K562 (cell line): ENCODE measurements at regions not wholly inside any gene's neighbourhood (a gene's known extent, or its start where the extent isn't known, plus 50 kb on each side); places are given as distances from the start of the nearest gene placed in this dataset.

ENCODE experiments used
- ATAC-seq: fragments of 200-7000 bp; cut with Tn5 transposase; 3 replicates; pipeline ENCODE4 v1.9.1; 2020; ENCODE audit warnings: moderate library complexity
- BruUV-seq: library from RNA; stranded (reverse); fragments of 400-500 nt; replicated peaks from 2 replicates; lab custom pipeline; 2021; lab: Mats Ljungman, UMichigan
- CTCF ChIA-PET: fragments of 300-600 bp; formaldehyde crosslinking; extraction: SDS; loops from one replicate; lab custom pipeline; 2021; ENCODE audit warnings: low intra/inter-chr PET ratio; lab: Yijun Ruan, JAX
- POLR2A ChIA-PET: fragments of 300-600, 350-650 bp; sonication (Branson Sonifier 250); formaldehyde crosslinking; extraction: SDS; loops from one replicate; lab custom pipeline; 2021; ENCODE audit warnings: antibody characterized with exemption, inconsistent platforms; lab: Yijun Ruan, JAX
- DNase-seq, 4 experiments: peaks; one replicate each; pipeline versions ENCODE4 v3.0.0 to v3.0.0-alpha.2; 2011 to 2018; ENCODE audit warnings: low spot score in 3 of 4, mixed read lengths in 3 of 4; ENCODE audit errors: extremely low read depth in 1 of 4
- FAIRE-seq: peaks from 2 replicates; lab custom pipeline; 2011; peaks lifted over from hg19 to GRCh38; lab: Jason Lieb, UNC
- H2AFZ ChIP-seq: 2 replicates; pipeline ENCODE4 v1.6.0; 2011; ENCODE audit warnings: low read depth, low read length, control low read depth, inconsistent platforms
- H3K27ac ChIP-seq: fragments of 200-600 bp; 3 replicates; pipeline ENCODE4 v1.8.0; 2011; ENCODE audit warnings: low read depth, mild to moderate bottlenecking, control low read depth, inconsistent platforms, low read length, moderate library complexity, mixed read lengths; ENCODE audit errors: extremely low read depth
- H3K27me3 ChIP-seq, 2 experiments: fragments of 300-600 bp in 1 of 2; 2 replicates in 1 of 2; 3 replicates in 1 of 2; pipeline versions ENCODE4 v1.6.0 to v1.8.0; 2011; ENCODE audit warnings: inconsistent platforms in 2 of 2, low read length in 2 of 2, mild to moderate bottlenecking in 1 of 2, mixed read lengths in 1 of 2, moderate library complexity in 1 of 2; ENCODE audit not compliant: control insufficient read depth in 2 of 2, insufficient read depth in 2 of 2
- H3K36me3 ChIP-seq: fragments of 300-600 bp; 3 replicates; pipeline ENCODE4 v1.8.0; 2011; ENCODE audit warnings: mild to moderate bottlenecking, low read length, inconsistent platforms; ENCODE audit not compliant: control insufficient read depth, insufficient read depth
- H3K4me1 ChIP-seq, 2 experiments: fragments of 200-600 bp in 1 of 2; replicated peaks in 1 of 2; 2 replicates in 1 of 2; 3 replicates in 1 of 2; pipeline versions ENCODE4 v1.5.1 to v1.8.0; 2011; ENCODE audit warnings: inconsistent platforms in 2 of 2, low read length in 2 of 2, mild to moderate bottlenecking in 1 of 2, mixed read lengths in 1 of 2, moderate library complexity in 1 of 2; ENCODE audit not compliant: control insufficient read depth in 2 of 2, insufficient read depth in 2 of 2
- H3K4me2 ChIP-seq: 2 replicates; pipeline ENCODE4 v1.6.1; 2011; ENCODE audit warnings: low read length, control low read depth, inconsistent platforms, mixed read lengths; ENCODE audit not compliant: insufficient read depth
- H3K4me3 ChIP-seq: fragments of 200-600 bp; sonication (generic), shearing (Covaris generic); 2 replicates; pipeline ENCODE4 v1.5.1; 2016; ENCODE audit warnings: control low read depth, inconsistent platforms
- H3K79me2 ChIP-seq: fragments of 200-600 bp; 3 replicates; pipeline ENCODE4 v1.8.0; 2011; ENCODE audit warnings: low read length, inconsistent platforms; ENCODE audit not compliant: control insufficient read depth, insufficient read depth
- H3K9ac ChIP-seq, 2 experiments: 2 replicates each; pipeline versions ENCODE4 v1.6.0 to v1.6.1; 2011; ENCODE audit warnings: low read depth in 2 of 2, low read length in 2 of 2, control low read depth in 1 of 2, inconsistent platforms in 1 of 2, mild to moderate bottlenecking in 1 of 2, mixed read lengths in 1 of 2; ENCODE audit not compliant: insufficient read depth in 1 of 2
- H3K9me1 ChIP-seq: one replicate; pipeline ENCODE4 v1.6.0; 2011; ENCODE audit warnings: inconsistent platforms, mild to moderate bottlenecking, low read length, moderate library complexity; ENCODE audit not compliant: control insufficient read depth, insufficient read depth
- H3K9me3 ChIP-seq: replicated peaks from 2 replicates; pipeline ENCODE4 v1.5.1; 2011; ENCODE audit warnings: low read depth, low read length, inconsistent platforms; ENCODE audit not compliant: control insufficient read depth, insufficient read depth
- H4K20me1 ChIP-seq: replicated peaks from 2 replicates; pipeline ENCODE4 v1.6.1; 2011; ENCODE audit warnings: low read length, inconsistent platforms, mixed read lengths; ENCODE audit not compliant: control insufficient read depth, insufficient read depth
- ASH1L ChIP-seq: fragments of 450-650 bp; IDR thresholded peaks from 2 replicates; pipeline ENCODE4 v1.6.1; 2018; ENCODE audit warnings: borderline replicate concordance, mild to moderate bottlenecking, low read depth; ENCODE audit not compliant: partially characterized antibody
- BHLHE40 ChIP-seq: IDR thresholded peaks from 2 replicates; pipeline ENCODE4 v1.6.1; 2011; ENCODE audit warnings: low read length, improper control_type of control experiment
- CBX8 ChIP-seq: fragments of 200-600 bp; sonication (generic); IDR thresholded peaks from 2 replicates; pipeline ENCODE4 v1.6.1; 2012; ENCODE audit warnings: borderline replicate concordance, mixed run types, low read depth, mild to moderate bottlenecking, moderate library complexity, mixed read lengths, low read length, control low read depth, inconsistent platforms; ENCODE audit not compliant: poor library complexity, severe bottlenecking; ENCODE audit errors: extremely low read depth
- CEBPG ChIP-seq, 3 experiments: fragments of 200-800 bp in 1 of 3; sonication (Bioruptor generic) in 1 of 3; sonication (generic) in 1 of 3; formaldehyde crosslinking in 1 of 3; IDR thresholded peaks in 2 of 3; conservative IDR thresholded peaks in 1 of 3; 2 replicates each; pipeline versions ENCODE4 v1.6.1 to v1.8.0; 2016 to 2022; ENCODE audit warnings: missing compliant biosample characterization in 2 of 3, missing genetic modification characterization in 2 of 3, mild to moderate bottlenecking in 1 of 3, missing genetic modification reagents in 1 of 3
- DDX20 ChIP-seq: fragments of 450-650 bp; IDR thresholded peaks from 2 replicates; pipeline ENCODE4 v1.6.1; 2016; ENCODE audit warnings: missing genetic modification characterization, low read depth, mild to moderate bottlenecking, missing compliant biosample characterization, moderate library complexity
- HOXB6 ChIP-seq: fragments of 250-450 bp; sonication (Bioruptor Pico); IDR thresholded peaks from 2 replicates; pipeline ENCODE4 v1.5.1; 2022; ENCODE audit warnings: mild to moderate bottlenecking, borderline replicate concordance
- SNIP1 ChIP-seq: fragments of 450-650 bp; IDR thresholded peaks from 2 replicates; pipeline ENCODE4 v1.7.1; 2017; ENCODE audit warnings: low read depth, mild to moderate bottlenecking
- ZNF217 ChIP-seq: sonication (generic); formaldehyde crosslinking; IDR thresholded peaks from 2 replicates; pipeline ENCODE4 v1.8.0; 2022; ENCODE audit warnings: mild to moderate bottlenecking, missing genetic modification reagents
- ZNF57 ChIP-seq: fragments of 450-650 bp; formaldehyde crosslinking; IDR thresholded peaks from 2 replicates; pipeline ENCODE4 v1.4.0; 2020; ENCODE audit warnings: mild to moderate bottlenecking, moderate library complexity
- ZZZ3 ChIP-seq: fragments of 450-650 bp; IDR thresholded peaks from 2 replicates; pipeline ENCODE4 v1.6.1; 2016; ENCODE audit warnings: antibody characterized with exemption, mild to moderate bottlenecking, moderate library complexity
- WGBS: fragments of 100-300 bp; shearing (Covaris generic); methylation state at CpG from one replicate; pipeline ENCODE4 v1.1.6; 2016; ENCODE audit warnings: low coverage, mixed read lengths; ENCODE audit not compliant: insufficient coverage; ENCODE audit errors: missing lambda C conversion rate; 5-methylcytosine and 5-hydroxymethylcytosine counted together
- in situ Hi-C: fragments of 300-500 bp; cut with MboI; formaldehyde crosslinking; loops from 4 replicates; pipeline ENCODE4 v1.15.0; 2018; ENCODE audit warnings: inconsistent platforms, mixed read lengths
- intact Hi-C: fragments of 100-400 bp; cut with micrococcal nuclease; formaldehyde crosslinking; loops from 2 replicates; pipeline ENCODE4 v1.14.2; 2022
- TF ChIP-seq, protein P1 (sequence below): fragments of 200-600 bp; sonication (generic); IDR thresholded peaks from one replicate; pipeline ENCODE4 v1.6.1; 2012; ENCODE audit warnings: mild to moderate bottlenecking, low read depth, low read length, inconsistent platforms

DNA sequence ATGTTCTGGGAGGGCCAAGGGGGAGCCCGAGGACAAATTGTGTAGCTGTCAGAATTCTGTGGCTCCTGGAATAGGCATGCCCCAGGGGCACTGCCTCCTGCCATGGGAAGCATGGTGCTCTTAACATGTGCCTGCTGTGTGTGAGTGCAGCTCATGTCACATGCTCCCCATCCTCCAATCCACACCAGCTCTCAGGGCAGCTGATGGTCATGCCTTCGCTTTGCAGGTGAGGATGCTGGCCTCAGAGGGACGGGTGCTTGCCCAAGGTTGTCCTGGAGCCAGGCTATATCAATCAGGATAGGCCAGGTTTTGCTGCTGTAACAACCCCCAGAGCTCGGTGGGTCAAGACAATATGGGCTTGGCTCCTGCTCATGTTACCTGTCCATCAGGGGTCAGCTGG is 303.4 kb downstream of the RPS24 start:
- no TSS peak for BruUV-seq
- ChIA-PET CTCF (no interaction called here), POLR2A (interaction anchor here (0.6 kb wide), 1 partner anchor 112 kb away, joined by 3 read pairs; no protein-coding TSS in a partner anchor)
- intact Hi-C loops, result no loop called here
- H3K9me3 ChIP-seq, result no peaks in the 10 kb centered on the region
- ATAC-seq (no peak), FAIRE-seq (no peak), DNase-seq (no peak)
- no peaks in the 10 kb centered on the region for H3K36me3 ChIP-seq
- WGBS, result 1% methylated on average over 4 of the region's 4 CpGs
- H2AFZ ChIP-seq, result no peak overlapping the region
- in situ Hi-C loops, result no loop called here
- no peak overlapping the region for H3K27ac ChIP-seq
- no peak overlapping the region for H3K4me3 ChIP-seq
- peaks cover 0 to 40% of the 10 kb centered on the region in 2 experiments; a peak in 2 of 5 replicates for H3K27me3 ChIP-seq
- no peaks in the 10 kb centered on the region for H3K79me2 ChIP-seq
- H4K20me1 ChIP-seq, result no peaks in the 10 kb centered on the region
- H3K4me1 ChIP-seq, result no peaks in the 10 kb centered on the region
- no peaks in the 10 kb centered on the region for H3K9me1 ChIP-seq
- 0 out of 4 replicates have a peak overlapping the region, but pooled peaks of 1 of the 2 experiments have one; percentile 13 for H3K9ac ChIP-seq
- H3K4me2 ChIP-seq, result no peak overlapping the region
- TF ChIP-seq ZNF57 (CRISPR knock-in tag) (no peak), ASH1L (no peak), BHLHE40 (no peak), DDX20 (tag) (no peak), ZNF217 (CRISPR knock-in tag) (no peak), CBX8 (no peak), SNIP1 (no peak), CEBPG (CRISPR knock-in tag; IDR thresholded peaks at IDR 0.05) (no peak), CEBPG (tag; conservative IDR thresholded peaks at IDR 0.05 in 1 of 2, IDR thresholded peaks at IDR 0.05 in 1 of 2) (no peak), HOXB6 (CRISPR knock-in tag) (no peak), ZZZ3 (no peak)
- TF ChIP-seq, protein P1, sequence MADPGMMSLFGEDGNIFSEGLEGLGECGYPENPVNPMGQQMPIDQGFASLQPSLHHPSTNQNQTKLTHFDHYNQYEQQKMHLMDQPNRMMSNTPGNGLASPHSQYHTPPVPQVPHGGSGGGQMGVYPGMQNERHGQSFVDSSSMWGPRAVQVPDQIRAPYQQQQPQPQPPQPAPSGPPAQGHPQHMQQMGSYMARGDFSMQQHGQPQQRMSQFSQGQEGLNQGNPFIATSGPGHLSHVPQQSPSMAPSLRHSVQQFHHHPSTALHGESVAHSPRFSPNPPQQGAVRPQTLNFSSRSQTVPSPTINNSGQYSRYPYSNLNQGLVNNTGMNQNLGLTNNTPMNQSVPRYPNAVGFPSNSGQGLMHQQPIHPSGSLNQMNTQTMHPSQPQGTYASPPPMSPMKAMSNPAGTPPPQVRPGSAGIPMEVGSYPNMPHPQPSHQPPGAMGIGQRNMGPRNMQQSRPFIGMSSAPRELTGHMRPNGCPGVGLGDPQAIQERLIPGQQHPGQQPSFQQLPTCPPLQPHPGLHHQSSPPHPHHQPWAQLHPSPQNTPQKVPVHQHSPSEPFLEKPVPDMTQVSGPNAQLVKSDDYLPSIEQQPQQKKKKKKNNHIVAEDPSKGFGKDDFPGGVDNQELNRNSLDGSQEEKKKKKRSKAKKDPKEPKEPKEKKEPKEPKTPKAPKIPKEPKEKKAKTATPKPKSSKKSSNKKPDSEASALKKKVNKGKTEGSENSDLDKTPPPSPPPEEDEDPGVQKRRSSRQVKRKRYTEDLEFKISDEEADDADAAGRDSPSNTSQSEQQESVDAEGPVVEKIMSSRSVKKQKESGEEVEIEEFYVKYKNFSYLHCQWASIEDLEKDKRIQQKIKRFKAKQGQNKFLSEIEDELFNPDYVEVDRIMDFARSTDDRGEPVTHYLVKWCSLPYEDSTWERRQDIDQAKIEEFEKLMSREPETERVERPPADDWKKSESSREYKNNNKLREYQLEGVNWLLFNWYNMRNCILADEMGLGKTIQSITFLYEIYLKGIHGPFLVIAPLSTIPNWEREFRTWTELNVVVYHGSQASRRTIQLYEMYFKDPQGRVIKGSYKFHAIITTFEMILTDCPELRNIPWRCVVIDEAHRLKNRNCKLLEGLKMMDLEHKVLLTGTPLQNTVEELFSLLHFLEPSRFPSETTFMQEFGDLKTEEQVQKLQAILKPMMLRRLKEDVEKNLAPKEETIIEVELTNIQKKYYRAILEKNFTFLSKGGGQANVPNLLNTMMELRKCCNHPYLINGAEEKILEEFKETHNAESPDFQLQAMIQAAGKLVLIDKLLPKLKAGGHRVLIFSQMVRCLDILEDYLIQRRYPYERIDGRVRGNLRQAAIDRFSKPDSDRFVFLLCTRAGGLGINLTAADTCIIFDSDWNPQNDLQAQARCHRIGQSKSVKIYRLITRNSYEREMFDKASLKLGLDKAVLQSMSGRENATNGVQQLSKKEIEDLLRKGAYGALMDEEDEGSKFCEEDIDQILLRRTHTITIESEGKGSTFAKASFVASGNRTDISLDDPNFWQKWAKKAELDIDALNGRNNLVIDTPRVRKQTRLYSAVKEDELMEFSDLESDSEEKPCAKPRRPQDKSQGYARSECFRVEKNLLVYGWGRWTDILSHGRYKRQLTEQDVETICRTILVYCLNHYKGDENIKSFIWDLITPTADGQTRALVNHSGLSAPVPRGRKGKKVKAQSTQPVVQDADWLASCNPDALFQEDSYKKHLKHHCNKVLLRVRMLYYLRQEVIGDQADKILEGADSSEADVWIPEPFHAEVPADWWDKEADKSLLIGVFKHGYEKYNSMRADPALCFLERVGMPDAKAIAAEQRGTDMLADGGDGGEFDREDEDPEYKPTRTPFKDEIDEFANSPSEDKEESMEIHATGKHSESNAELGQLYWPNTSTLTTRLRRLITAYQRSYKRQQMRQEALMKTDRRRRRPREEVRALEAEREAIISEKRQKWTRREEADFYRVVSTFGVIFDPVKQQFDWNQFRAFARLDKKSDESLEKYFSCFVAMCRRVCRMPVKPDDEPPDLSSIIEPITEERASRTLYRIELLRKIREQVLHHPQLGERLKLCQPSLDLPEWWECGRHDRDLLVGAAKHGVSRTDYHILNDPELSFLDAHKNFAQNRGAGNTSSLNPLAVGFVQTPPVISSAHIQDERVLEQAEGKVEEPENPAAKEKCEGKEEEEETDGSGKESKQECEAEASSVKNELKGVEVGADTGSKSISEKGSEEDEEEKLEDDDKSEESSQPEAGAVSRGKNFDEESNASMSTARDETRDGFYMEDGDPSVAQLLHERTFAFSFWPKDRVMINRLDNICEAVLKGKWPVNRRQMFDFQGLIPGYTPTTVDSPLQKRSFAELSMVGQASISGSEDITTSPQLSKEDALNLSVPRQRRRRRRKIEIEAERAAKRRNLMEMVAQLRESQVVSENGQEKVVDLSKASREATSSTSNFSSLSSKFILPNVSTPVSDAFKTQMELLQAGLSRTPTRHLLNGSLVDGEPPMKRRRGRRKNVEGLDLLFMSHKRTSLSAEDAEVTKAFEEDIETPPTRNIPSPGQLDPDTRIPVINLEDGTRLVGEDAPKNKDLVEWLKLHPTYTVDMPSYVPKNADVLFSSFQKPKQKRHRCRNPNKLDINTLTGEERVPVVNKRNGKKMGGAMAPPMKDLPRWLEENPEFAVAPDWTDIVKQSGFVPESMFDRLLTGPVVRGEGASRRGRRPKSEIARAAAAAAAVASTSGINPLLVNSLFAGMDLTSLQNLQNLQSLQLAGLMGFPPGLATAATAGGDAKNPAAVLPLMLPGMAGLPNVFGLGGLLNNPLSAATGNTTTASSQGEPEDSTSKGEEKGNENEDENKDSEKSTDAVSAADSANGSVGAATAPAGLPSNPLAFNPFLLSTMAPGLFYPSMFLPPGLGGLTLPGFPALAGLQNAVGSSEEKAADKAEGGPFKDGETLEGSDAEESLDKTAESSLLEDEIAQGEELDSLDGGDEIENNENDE, result no peak
